ENCODE measurements at regions not wholly inside any gene's neighbourhood (a gene's known extent, or its start where the extent isn't known, plus 50 kb on each side); places are given as distances from the start of the nearest gene placed in this dataset.

GRCh38 chr2:64797881-64798575 is 144.3 kb upstream of the SERTAD2 start:
- in situ Hi-C loops (cut with MboI; ENCODE audit: low sequenced_read_pairs) (no loop called here), intact Hi-C loops (cut with micrococcal nuclease) (no loop called here), dilution Hi-C loops (cut with HindIII; ENCODE audit: low sequenced_read_pairs, unreplicated experiment) (no loop called here)
- H2AK5ac ChIP-seq (ENCODE audit: low read depth, low read length), result no peak overlapping the region
- TF ChIP-seq MAFK (IDR thresholded peaks at IDR 0.05; ENCODE audit: low read depth, low read length) (no peak), POLR2A (IDR thresholded peaks at IDR 0.05; ENCODE audit: low read depth, low read length) (no peak), RFX5 (IDR thresholded peaks at IDR 0.05; ENCODE audit: low read depth, low read length) (no peak), SMC3 (IDR thresholded peaks at IDR 0.05; ENCODE audit: low read depth, low read length) (no peak)
- no peaks in the 10 kb centered on the region for H3K79me1 ChIP-seq (ENCODE audit: low read depth in 1 of 2, low read length in 2 of 2)
- H3K14ac ChIP-seq (replicated peaks; ENCODE audit: low read depth, low read length), result peak overlapping the region; percentile 38
- no peak overlapping the region for H3K27ac ChIP-seq (ENCODE audit: insufficient read depth, low read length)
- no peak overlapping the region for H2AK9ac ChIP-seq (replicated peaks; ENCODE audit: low read depth, low read length, poor library complexity)
- CTCF ChIA-PET, result interaction anchor here (1.0 to 1.6 kb wide), 3 partner anchors 9 to 57 kb away, joined by 3 to 5 read pairs (median 4); no protein-coding TSS in a partner anchor
- peak overlapping the region; percentile 89; the same call in 1 of the 2 replicates for H3K18ac ChIP-seq (ENCODE audit: low read depth, low read length)
- no peaks in the 10 kb centered on the region for H4K20me1 ChIP-seq (ENCODE audit: insufficient read depth, low read length)
- no TSS peak for BruUV-seq (replicated peaks)
- H3K4ac ChIP-seq (ENCODE audit: low read depth, low read length), result no peak overlapping the region
- H3K9me1 ChIP-seq (ENCODE audit: insufficient read depth, low read length), result peaks cover 3% of the 10 kb centered on the region; the same call in 1 of the 2 replicates
- H2BK5ac ChIP-seq (ENCODE audit: low read depth, low read length, poor library complexity, severe bottlenecking), result no peak overlapping the region
- POLR2A ChIA-PET (ENCODE audit: unreplicated experiment), result no interaction called here
- peak overlapping the region; percentile 27; the same call in 1 of the 2 replicates for H4K5ac ChIP-seq (ENCODE audit: low read depth, low read length)
- H3K56ac ChIP-seq (ENCODE audit: extremely low read depth, insufficient read depth, low read length), result no peak overlapping the region
- H3K9me3 ChIP-seq (ENCODE audit: control insufficient read depth, insufficient read depth, low read length), result no peaks in the 10 kb centered on the region
- no peak overlapping the region for H2AFZ ChIP-seq (replicated peaks; ENCODE audit: low read length, poor library complexity)
- H3K36me3 ChIP-seq (ENCODE audit: control insufficient read depth, insufficient read depth, low read length), result no peaks in the 10 kb centered on the region
- H3K27me3 ChIP-seq (ENCODE audit: control insufficient read depth, insufficient read depth, low read length), result peaks cover 5% of the 10 kb centered on the region
- no CpG with 5 or more reads among the region's 4 CpGs for WGBS, 2 experiments (ENCODE audit: extremely low coverage in 2 of 2, insufficient read length in 1 of 2)
- peaks cover 12% of the 10 kb centered on the region for H3K4me1 ChIP-seq (ENCODE audit: control insufficient read depth, insufficient read depth, low read length)
- no peak overlapping the region for H4K91ac ChIP-seq (ENCODE audit: insufficient read depth, low read depth, low read length)
- DNase-seq (peak; percentile 75), ATAC-seq (ENCODE audit: low read depth) (peak; percentile 57)
- H2BK20ac ChIP-seq (ENCODE audit: low read depth, low read length), result peak overlapping the region; percentile 40; the same call in 1 of the 2 replicates
- peak overlapping the region; percentile 33; the same call in 1 of the 2 replicates for H3K23ac ChIP-seq (ENCODE audit: low read depth, low read length)
- peak overlapping the region in 1 of 2 experiments; percentile 57; a peak in 2 of 4 replicates for H4K8ac ChIP-seq (ENCODE audit: low read depth in 2 of 2, low read length in 2 of 2)
- peak overlapping the region; percentile 76 for H3K4me2 ChIP-seq (ENCODE audit: low read depth, low read length)
- H2BK120ac ChIP-seq (ENCODE audit: low read depth, low read length), result peak overlapping the region; percentile 35
- H2BK15ac ChIP-seq (ENCODE audit: low read depth, low read length), result 0 out of 3 replicates have a peak overlapping the region, but pooled peaks have one; percentile 21
- H3K4me3 ChIP-seq (ENCODE audit: insufficient read depth, low read depth, low read length), result no peak overlapping the region
- H3K9ac ChIP-seq (ENCODE audit: low read depth, low read length), result no peak overlapping the region

All from IMR-90 (cell line).